GM21423 (cell line): ENCODE measurements at regions not wholly inside any gene's neighbourhood (a gene's known extent, or its start where the extent isn't known, plus 50 kb on each side); places are given as distances from the start of the nearest gene placed in this dataset.
"Not testable (repeated sequence)": the region's sequence is repeated elsewhere in the genome, so short reads cannot be mapped to it uniquely, and the experiment has no call there.

Source experiments
- ATAC-seq: cut with Tn5 transposase; IDR thresholded peaks from one replicate; pipeline ENCODE4 v1.9.1; 2021; ENCODE audit warnings: mild to moderate bottlenecking, moderate library complexity; ENCODE audit not compliant: unreplicated experiment

DNA sequence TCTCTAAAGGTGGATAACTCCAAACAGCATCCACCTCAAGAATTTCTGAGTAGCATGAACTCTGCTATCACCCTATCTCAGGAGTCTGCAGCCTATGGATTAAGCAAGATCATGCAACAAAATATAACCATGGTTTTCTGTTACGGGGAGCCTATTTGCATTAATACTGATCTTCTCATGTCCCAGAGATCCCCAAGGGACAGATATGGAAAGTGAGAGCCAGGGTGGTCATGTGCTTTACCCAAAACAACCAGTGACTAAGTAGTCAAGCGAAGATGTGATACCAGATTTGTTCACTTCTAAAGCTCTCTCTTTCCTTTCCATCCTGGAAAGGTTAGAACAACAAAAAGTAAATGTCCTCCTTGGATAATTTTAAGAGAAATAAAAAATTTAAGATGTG, 125.1 kb downstream of the PRRX1 start:
- ATAC-seq = no peak

- no peak for ATAC-seq
Observed at GRCh38 chr1:170790175-170790574, 126.2 kb downstream of the PRRX1 start.

DNA sequence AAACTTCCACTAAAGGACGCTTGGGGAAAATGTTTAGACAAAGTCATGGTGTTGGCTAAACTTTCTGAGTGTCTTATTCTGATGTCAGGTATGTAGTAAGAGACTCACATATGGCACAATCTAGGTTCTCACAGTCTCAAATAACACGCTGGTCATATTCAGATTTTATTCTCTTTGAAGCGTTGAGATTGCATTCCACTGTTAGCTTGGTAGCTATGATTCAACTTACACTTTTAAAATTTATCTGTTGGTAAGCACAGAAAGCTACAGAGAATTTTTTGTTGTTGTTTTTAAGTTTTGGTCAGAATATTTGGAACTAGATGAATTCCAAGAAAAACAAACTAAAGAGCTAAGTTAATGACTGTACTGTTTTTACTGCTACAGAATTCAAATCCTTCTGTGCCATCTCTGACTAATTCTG, 126.7 kb downstream of the PRRX1 start:
- no peak for ATAC-seq

DNA sequence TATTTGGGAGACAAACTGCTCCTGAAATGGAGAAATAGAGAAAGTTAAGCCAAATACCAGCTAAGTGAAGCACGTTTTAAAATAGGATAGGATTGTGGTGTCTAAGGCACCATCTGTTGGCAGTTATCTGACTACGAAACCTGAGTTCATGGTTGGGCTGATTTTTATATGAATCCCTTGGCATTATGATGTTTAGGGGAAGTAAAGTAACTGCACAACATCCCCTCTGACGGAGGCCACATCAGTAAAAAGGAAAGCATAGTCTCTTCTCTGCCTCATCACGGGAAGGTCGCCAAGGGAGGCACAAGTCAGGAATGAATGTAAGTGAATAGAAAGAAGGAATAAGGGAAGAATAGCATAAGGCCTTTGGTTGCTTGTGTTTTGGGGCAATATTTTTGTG, 128.0 kb downstream of the PRRX1 start:
- no peak for ATAC-seq

DNA sequence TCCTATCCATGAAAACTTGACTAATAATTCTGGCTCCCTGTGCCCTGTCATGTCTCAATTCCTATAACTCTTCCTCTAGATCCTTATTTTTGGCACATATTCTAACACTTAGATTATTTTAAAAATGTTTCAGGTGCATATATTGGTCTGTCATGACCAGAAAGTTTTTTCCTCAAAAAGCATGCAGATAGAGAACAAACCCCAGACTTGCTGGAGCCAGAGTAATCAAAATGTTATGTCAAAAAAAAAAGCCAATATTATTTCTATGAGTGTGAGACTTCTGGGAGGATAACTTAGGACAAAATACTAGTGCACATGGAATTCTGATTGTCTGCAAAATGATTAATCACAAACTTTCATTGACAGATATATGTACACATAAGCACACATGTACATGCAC, 135.1 kb upstream of the MROH9 start:
- no peak for ATAC-seq

DNA sequence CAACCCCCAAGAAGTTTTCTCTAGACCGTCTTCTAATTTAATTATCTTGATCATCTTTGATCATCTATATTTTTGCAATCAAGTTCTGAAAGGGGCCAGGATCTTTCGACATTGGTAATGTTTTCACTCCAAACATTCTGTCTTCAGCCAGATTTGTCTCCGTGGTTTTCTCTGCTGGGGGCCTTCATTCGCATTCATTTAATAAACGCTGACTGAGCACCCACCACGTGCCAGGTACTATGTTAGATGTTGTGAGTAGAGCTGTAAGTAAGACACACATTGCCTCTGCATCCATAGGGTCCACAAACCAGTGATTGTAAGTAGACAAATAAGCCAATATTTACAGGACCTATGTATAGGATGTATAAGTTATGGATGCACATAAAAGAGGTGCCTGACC, 134.5 kb upstream of the MROH9 start:
- no peak for ATAC-seq

- ATAC-seq = no peak
Observed at GRCh38 chr1:170803711-170804110, 131.6 kb upstream of the MROH9 start.

DNA sequence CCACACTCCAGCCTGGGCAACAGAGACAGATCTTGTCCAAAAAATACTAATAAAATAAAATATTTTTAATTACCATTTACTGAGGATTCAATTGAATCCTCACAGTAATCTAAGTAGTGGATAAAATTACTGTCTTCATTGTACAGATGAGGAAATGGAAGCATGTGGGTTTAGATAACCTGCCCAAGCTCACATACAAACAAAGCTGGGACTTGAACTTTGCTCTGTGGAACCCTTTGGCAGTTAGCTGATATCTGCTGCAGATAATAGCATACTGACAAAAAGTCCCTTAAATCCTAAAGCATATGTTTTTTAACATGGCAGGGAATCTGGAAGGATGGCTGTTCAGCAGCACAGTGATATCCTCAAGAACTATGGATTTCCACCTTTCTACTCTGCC, 130.9 kb upstream of the MROH9 start:
- no peak for ATAC-seq

DNA sequence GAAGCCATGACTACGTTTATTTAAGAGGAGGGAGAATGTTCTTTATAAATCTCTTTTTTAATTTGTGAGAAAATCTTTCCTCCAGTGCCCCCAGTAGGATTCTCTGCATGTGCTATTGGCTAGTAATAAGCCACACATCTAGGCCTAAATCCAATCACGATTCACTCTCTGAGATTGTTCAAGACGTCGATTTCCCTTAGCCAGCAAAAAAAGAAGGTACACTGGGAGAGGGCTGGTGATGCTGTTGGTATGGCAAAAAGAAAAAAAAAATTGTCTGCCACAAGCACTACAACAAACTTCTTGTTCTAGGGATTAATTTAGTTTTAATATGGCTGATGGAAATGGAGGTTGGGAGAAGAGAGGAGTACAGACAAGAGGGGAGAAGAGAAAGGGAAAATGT, 130.5 kb upstream of the MROH9 start:
- ATAC-seq = no peak

- no peak for ATAC-seq
Observed at GRCh38 chr1:170806961-170807360, 128.4 kb upstream of the MROH9 start.

GRCh38 chr1:170807432-170807831, 127.9 kb upstream of the MROH9 start:
- ATAC-seq = no peak

DNA sequence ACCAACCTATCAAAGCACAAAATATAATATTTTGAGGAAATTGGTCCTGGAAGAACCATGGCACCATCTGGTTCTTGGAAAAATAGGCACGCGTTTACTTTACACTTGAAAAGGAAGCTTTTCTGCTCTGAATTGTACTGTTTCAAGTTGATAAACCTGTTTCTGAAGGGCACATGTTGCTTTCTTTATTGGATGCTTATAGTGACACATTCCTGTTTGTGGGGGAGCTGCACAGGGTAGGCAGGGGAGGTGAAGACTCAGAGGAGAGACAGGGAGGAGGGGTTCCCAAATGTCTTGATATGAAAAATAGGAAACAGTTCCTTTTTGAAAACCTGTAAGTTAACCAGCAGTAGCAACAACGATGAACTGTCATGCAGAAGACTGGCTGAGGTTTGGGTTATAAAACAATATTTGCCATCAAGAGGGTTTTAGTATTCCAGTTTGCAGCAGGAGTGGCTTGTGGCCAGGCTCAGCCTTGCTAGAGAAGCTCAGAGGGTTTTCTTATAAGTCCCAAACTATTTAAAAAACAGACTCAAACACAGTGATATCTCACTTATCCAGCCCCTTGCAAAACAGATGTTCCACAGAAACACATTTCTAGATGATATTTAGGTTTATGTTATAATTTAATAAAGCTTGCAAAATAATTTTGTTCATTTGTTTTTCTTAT, 127.0 kb upstream of the MROH9 start:
- ATAC-seq = no peak

GRCh38 chr1:170811013-170811412, 124.3 kb upstream of the MROH9 start:
- not testable (repeated sequence) for ATAC-seq

GRCh38 chr1:170819781-170820180, 115.6 kb upstream of the MROH9 start:
- no peak for ATAC-seq

GRCh38 chr1:170823120-170823519, 112.2 kb upstream of the MROH9 start:
- ATAC-seq = no peak

DNA sequence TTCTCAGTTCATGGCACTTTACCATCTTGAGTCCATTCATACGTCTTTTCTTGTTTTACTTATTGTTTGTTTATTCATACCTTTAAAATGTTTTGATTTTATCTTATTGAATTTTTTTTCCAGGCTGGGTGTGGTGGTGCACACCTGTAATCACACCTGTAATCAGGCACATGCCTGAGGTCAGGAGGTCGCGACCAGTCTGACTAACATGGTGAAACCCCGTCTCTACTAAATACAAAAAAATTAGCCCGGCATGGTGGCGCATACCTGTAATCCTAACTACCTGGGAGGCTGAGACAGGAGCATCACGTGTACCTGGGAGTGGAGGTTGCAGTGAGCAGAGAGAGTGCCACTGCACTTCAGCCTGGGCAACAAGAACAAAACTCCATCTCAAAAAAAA, 104.1 kb upstream of the MROH9 start:
- no peak for ATAC-seq

- ATAC-seq = no peak
Observed at GRCh38 chr1:170836141-170836540, 99.2 kb upstream of the MROH9 start.

- ATAC-seq = no peak
Observed at GRCh38 chr1:170840371-170840770, 95.0 kb upstream of the MROH9 start.

DNA sequence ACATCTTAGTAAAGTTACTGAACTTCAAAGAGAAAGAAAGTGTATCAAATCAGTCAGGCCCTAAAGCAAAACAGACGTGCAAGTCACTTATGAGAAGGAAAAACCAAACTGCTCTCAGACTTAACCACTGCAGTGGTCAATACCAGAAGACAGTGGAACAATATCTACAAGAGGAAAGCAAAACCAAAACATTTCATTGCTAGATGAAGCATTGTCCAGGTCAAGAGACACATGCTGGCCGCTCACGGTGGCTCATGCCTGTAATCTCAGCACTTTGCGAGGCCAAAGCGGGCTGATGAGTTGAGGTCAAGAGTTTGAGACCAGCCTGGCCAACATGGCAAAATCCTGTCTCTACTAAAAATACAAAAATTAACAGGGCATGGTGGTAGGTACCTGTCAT, 82.0 kb upstream of the MROH9 start:
- ATAC-seq = peak; percentile 81

DNA sequence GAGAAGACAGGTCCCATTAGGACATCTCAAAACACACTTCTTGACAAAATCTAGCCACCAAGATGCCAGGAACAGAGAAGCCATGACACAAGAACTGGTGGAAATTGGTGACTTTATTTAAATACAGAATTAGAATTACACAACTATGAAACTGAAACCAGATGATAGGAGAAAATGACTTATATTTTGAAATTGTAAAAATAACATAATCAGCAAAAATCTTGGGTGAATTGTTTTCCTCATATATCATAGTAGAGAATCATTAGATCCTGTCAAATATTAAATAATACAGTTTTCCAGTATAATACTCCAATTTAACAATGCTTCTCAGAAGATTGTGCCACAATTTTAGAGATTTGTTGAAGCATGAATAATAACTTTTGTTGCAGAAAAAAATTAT, 81.5 kb upstream of the MROH9 start:
- no peak for ATAC-seq

- ATAC-seq = no peak
Observed at GRCh38 chr1:170854677-170855076, 80.7 kb upstream of the MROH9 start.

DNA sequence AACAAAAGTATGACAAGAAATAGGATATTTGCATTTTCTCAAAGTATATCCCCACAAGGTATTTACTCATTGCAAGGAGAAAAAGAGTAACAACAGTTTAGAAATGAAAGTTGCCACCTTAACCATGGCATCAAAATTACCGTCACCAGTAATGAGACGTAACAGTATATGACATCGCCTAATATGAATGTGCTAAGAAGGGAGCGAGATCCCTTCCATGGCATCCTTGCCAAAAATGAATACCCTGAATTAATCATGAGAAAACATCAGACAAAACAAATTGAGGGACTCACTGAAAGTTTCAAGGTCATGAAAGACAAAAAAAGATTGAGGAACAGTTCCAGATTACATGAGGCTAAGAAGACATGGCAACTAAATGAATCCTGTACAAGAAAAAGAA, 78.9 kb upstream of the MROH9 start:
- no peak for ATAC-seq

- ATAC-seq = no peak
Observed at GRCh38 chr1:170857955-170858354, 77.4 kb upstream of the MROH9 start.
